A673 (cell line): ENCODE measurements at regions not wholly inside any gene's neighbourhood (a gene's known extent, or its start where the extent isn't known, plus 50 kb on each side); places are given as distances from the start of the nearest gene placed in this dataset.

Experiments used
- BruUV-seq: library from RNA; stranded (reverse); fragments of 400-500 nt; replicated peaks from 2 replicates; lab custom pipeline; 2021; lab: Mats Ljungman, UMichigan
- CTCF ChIA-PET: fragments of 300-600 bp; sonication (Branson Sonifier 250); formaldehyde crosslinking; loops from one replicate; lab custom pipeline; 2022; ENCODE audit warnings: antibody characterized with exemption; lab: Charles Lee
- POLR2A ChIA-PET: fragments of 300-600 bp; sonication (Branson Sonifier 250); formaldehyde crosslinking; loops from one replicate; lab custom pipeline; 2022; ENCODE audit warnings: antibody characterized with exemption; ENCODE audit not compliant: low non-redundant PET; lab: Charles Lee
- DNase-seq: peaks from one replicate; pipeline ENCODE4 v3.0.0-alpha.2; 2015; ENCODE audit warnings: low spot score
- H3K27ac ChIP-seq: fragments of 200-600 bp; sonication (generic); 2 replicates; pipeline ENCODE4 v1.5.1; 2016; ENCODE audit warnings: mixed run types, low read depth, mild to moderate bottlenecking, mixed read lengths, antibody characterized with exemption, low read length; ENCODE audit not compliant: poor library complexity, severe bottlenecking
- H3K27me3 ChIP-seq: fragments of 200-600 bp; sonication (generic); replicated peaks from 2 replicates; pipeline ENCODE4 v1.6.1; 2017; ENCODE audit warnings: mixed run types, low read depth, mild to moderate bottlenecking, mixed read lengths, antibody characterized with exemption, low read length; ENCODE audit not compliant: insufficient read depth, poor library complexity
- H3K36me3 ChIP-seq: fragments of 200-600 bp; sonication (generic); 2 replicates; pipeline ENCODE4 v1.6.1; 2016; ENCODE audit warnings: mixed run types, mild to moderate bottlenecking, mixed read lengths, antibody characterized with exemption, low read length; ENCODE audit not compliant: insufficient read depth, poor library complexity, severe bottlenecking
- H3K4me1 ChIP-seq: fragments of 200-600 bp; sonication (generic); 2 replicates; pipeline ENCODE4 v1.6.1; 2017; ENCODE audit warnings: mixed run types, mild to moderate bottlenecking, mixed read lengths, antibody characterized with exemption, low read length; ENCODE audit not compliant: insufficient read depth, poor library complexity, severe bottlenecking
- H3K4me3 ChIP-seq: fragments of 200-600 bp; sonication (generic); 2 replicates; pipeline ENCODE4 v1.5.1; 2016; ENCODE audit warnings: low read depth, mixed run types, mild to moderate bottlenecking, mixed read lengths, low read length; ENCODE audit not compliant: poor library complexity, severe bottlenecking
- H3K9me3 ChIP-seq: fragments of 200-600 bp; sonication (generic); 2 replicates; pipeline ENCODE4 v1.6.1; 2016; ENCODE audit warnings: mixed run types, low read depth, mild to moderate bottlenecking, mixed read lengths, antibody characterized with exemption, low read length; ENCODE audit not compliant: poor library complexity, severe bottlenecking
- CTCF ChIP-seq: fragments of 300-800, 200-600 bp; sonication (generic); conservative IDR thresholded peaks from 2 replicates; pipeline ENCODE4 v1.5.1; 2017; ENCODE audit warnings: low read depth, mild to moderate bottlenecking, antibody characterized with exemption, low read length, moderate library complexity, mixed read lengths
- EZH2 ChIP-seq: fragments of 200-600 bp; sonication (generic); IDR thresholded peaks from 2 replicates; pipeline ENCODE4 v1.6.1; 2017; ENCODE audit warnings: borderline replicate concordance, low read depth, mild to moderate bottlenecking, mixed read lengths, antibody characterized with exemption, low read length; ENCODE audit not compliant: poor library complexity, severe bottlenecking
- intact Hi-C: fragments of 100-400 bp; cut with micrococcal nuclease; formaldehyde crosslinking; loops from one replicate; pipeline ENCODE4 v1.10.0; 2022; ENCODE audit not compliant: unreplicated experiment

GRCh38 chr21:29245863-29246262 is 52.9 kb upstream of the BACH1 start:
- CTCF ChIA-PET, result no interaction called here
- intact Hi-C loops, result no loop called here
- Histone ChIP-seq H3K27ac (no peak overlapping the region), H3K9me3 (no peaks in the 10 kb centered on the region), H3K36me3 (peaks cover 4% of the 10 kb centered on the region), H3K27me3 (no peaks in the 10 kb centered on the region), H3K4me1 (peaks cover 16% of the 10 kb centered on the region), H3K4me3 (no peak overlapping the region)
- no peak for DNase-seq
- TF ChIP-seq CTCF (no peak), EZH2 (no peak)
- POLR2A ChIA-PET, result interaction anchor here (0.6 kb wide), 1 partner anchor 386 kb away, joined by 3 read pairs; no protein-coding TSS in a partner anchor
- no TSS peak for BruUV-seq

GRCh38 chr21:29246614-29247013 is 52.1 kb upstream of the BACH1 start:
- CTCF ChIA-PET, result no interaction called here
- Histone ChIP-seq H3K27me3 (no peaks in the 10 kb centered on the region), H3K4me3 (no peak overlapping the region), H3K9me3 (no peaks in the 10 kb centered on the region), H3K27ac (no peak overlapping the region), H3K36me3 (peaks cover 5% of the 10 kb centered on the region), H3K4me1 (peaks cover 16% of the 10 kb centered on the region)
- intact Hi-C loops, result no loop called here
- no peak for DNase-seq
- BruUV-seq, result no TSS peak
- POLR2A ChIA-PET, result no interaction called here
- TF ChIP-seq CTCF, result no peak
- no peak for TF ChIP-seq EZH2

- TF ChIP-seq CTCF (no peak), EZH2 (no peak)
- DNase-seq, result peak; percentile 27
- peaks cover 5% of the 10 kb centered on the region for H3K36me3 ChIP-seq
- peaks cover 2% of the 10 kb centered on the region for H3K9me3 ChIP-seq
- no peaks in the 10 kb centered on the region for H3K27me3 ChIP-seq
- H3K4me1 ChIP-seq, result peaks cover 9% of the 10 kb centered on the region
- POLR2A ChIA-PET, result no interaction called here
- H3K27ac ChIP-seq, result no peak overlapping the region
- H3K4me3 ChIP-seq, result no peak overlapping the region
- CTCF ChIA-PET, result no interaction called here
- intact Hi-C loops, result no loop called here
- no TSS peak for BruUV-seq
Measured at GRCh38 chr21:29248124-29248523, 50.6 kb upstream of the BACH1 start.
